Osteocyte (in vitro differentiated cells): ENCODE measurements at regions not wholly inside any gene's neighbourhood (a gene's known extent, or its start where the extent isn't known, plus 50 kb on each side); places are given as distances from the start of the nearest gene placed in this dataset.

Experiments
- DNase-seq: peaks from one replicate; pipeline ENCODE4 v3.0.0; 2021; ENCODE audit warnings: mixed read lengths; ENCODE audit not compliant: unreplicated experiment; ENCODE audit errors: extremely low spot score
- H3K27ac Mint-ChIP-seq: one replicate; pipeline ENCODE4 v1.8.0; 2021; ENCODE audit warnings: mild to moderate bottlenecking, mixed read lengths; ENCODE audit not compliant: unreplicated experiment
- H3K27me3 Mint-ChIP-seq: one replicate; pipeline ENCODE4 v1.8.0; 2021; ENCODE audit warnings: mixed read lengths; ENCODE audit not compliant: unreplicated experiment
- H3K36me3 Mint-ChIP-seq: one replicate; pipeline ENCODE4 v1.8.0; 2021; ENCODE audit warnings: mixed read lengths; ENCODE audit not compliant: unreplicated experiment
- H3K4me1 Mint-ChIP-seq: one replicate; pipeline ENCODE4 v1.8.0; 2021; ENCODE audit warnings: mixed read lengths; ENCODE audit not compliant: unreplicated experiment
- H3K4me3 Mint-ChIP-seq: one replicate; pipeline ENCODE4 v1.8.0; 2021; ENCODE audit warnings: mild to moderate bottlenecking, moderate library complexity, mixed read lengths; ENCODE audit not compliant: unreplicated experiment
- H3K9me3 Mint-ChIP-seq: one replicate; pipeline ENCODE4 v1.8.0; 2021; ENCODE audit warnings: mixed read lengths; ENCODE audit not compliant: unreplicated experiment
- TF ChIP-seq, protein P1 (sequence below): fragments of 200-600 bp; sonication (generic); IDR thresholded peaks from 2 replicates; pipeline ENCODE4 v1.5.0; 2021; ENCODE audit warnings: antibody characterized with exemption, mild to moderate bottlenecking, moderate library complexity

DNA sequence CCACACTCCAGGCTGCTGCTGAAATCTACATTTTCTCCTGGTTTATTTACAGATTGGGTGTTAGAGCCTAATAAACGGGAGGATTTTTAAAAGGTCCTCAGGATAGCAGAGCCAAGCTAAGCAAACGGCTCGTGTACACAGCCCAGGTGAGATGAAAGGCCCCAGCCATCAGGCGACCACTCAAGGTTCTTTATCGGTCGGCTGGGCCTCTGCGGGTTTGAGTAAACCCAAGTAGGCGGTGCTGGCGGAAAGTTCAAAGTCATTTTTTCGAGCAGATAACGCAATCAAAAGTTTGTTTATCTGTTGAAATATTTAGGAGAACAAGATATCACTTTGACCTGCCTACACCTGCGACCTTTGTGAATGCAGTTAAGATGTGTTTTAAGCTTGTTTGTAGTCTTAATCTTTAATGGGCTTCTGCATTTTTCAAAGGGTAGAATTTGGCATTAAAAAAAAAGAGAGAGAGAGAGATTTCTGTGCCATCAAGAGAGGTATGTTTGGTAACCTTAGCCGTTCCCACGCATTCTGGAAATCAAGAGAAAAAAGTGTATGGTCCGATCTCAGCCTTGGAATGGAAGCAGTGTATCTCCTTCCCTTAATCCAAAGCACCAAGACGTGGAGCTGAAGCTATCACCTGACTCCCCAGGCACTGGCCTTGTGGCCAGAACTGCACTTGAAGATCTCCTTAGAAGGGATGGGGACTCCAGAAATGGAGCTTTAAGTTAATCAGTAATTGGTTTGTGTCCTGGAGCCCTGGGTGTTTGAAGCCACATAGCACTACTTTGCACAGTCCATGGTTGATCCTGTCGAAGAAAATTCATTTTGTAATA lies 301.7 kb upstream of the IRX5 start:
- DNase-seq, result no peak
- no peaks in the 10 kb centered on the region for H3K9me3 Mint-ChIP-seq
- H3K4me1 Mint-ChIP-seq, result no peaks in the 10 kb centered on the region
- H3K4me3 Mint-ChIP-seq, result no peak overlapping the region
- no peak overlapping the region for H3K27ac Mint-ChIP-seq
- no peaks in the 10 kb centered on the region for H3K36me3 Mint-ChIP-seq
- no peaks in the 10 kb centered on the region for H3K27me3 Mint-ChIP-seq
- TF ChIP-seq, protein P1, sequence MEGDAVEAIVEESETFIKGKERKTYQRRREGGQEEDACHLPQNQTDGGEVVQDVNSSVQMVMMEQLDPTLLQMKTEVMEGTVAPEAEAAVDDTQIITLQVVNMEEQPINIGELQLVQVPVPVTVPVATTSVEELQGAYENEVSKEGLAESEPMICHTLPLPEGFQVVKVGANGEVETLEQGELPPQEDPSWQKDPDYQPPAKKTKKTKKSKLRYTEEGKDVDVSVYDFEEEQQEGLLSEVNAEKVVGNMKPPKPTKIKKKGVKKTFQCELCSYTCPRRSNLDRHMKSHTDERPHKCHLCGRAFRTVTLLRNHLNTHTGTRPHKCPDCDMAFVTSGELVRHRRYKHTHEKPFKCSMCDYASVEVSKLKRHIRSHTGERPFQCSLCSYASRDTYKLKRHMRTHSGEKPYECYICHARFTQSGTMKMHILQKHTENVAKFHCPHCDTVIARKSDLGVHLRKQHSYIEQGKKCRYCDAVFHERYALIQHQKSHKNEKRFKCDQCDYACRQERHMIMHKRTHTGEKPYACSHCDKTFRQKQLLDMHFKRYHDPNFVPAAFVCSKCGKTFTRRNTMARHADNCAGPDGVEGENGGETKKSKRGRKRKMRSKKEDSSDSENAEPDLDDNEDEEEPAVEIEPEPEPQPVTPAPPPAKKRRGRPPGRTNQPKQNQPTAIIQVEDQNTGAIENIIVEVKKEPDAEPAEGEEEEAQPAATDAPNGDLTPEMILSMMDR, result no peak

GRCh38 chr16:54627616-54628015 lies 303.0 kb upstream of the IRX5 start:
- Mint-ChIP-seq H3K4me3 (no peak overlapping the region), H3K27me3 (no peaks in the 10 kb centered on the region), H3K4me1 (no peaks in the 10 kb centered on the region), H3K9me3 (no peaks in the 10 kb centered on the region), H3K36me3 (no peaks in the 10 kb centered on the region), H3K27ac (no peak overlapping the region)
- TF ChIP-seq, protein P1, result no peak
- DNase-seq, result no peak

- no peaks in the 10 kb centered on the region for H3K36me3 Mint-ChIP-seq
- no peaks in the 10 kb centered on the region for H3K9me3 Mint-ChIP-seq
- no peaks in the 10 kb centered on the region for H3K27me3 Mint-ChIP-seq
- H3K27ac Mint-ChIP-seq, result no peak overlapping the region
- no peak overlapping the region for H3K4me3 Mint-ChIP-seq
- TF ChIP-seq, protein P1, result no peak
- H3K4me1 Mint-ChIP-seq, result no peaks in the 10 kb centered on the region
- no peak for DNase-seq
Measured at GRCh38 chr16:54623636-54624035, 307.0 kb upstream of the IRX5 start.

DNA sequence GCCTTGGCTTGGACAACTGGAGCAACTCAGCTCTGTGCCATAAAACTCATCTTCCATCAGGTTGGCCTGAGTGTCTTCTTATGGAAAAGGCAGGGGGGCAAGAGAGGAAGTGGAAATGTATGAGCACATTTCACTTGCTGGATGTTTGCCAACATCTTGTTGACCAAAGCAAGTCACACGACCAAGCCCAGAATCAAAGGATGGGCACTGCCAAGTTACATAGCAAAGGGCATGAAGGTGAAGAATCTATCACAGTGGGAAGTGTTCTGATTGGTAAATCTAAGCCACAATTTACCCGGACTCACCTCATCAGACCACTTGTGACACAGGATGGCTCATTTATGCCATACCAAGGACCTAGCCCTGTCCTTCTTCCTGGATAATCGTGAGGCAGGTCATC lies 310.5 kb upstream of the IRX5 start:
- no peaks in the 10 kb centered on the region for H3K4me1 Mint-ChIP-seq
- H3K27me3 Mint-ChIP-seq, result no peaks in the 10 kb centered on the region
- TF ChIP-seq, protein P1, result no peak
- no peaks in the 10 kb centered on the region for H3K36me3 Mint-ChIP-seq
- H3K4me3 Mint-ChIP-seq, result no peak overlapping the region
- H3K9me3 Mint-ChIP-seq, result no peaks in the 10 kb centered on the region
- no peak overlapping the region for H3K27ac Mint-ChIP-seq
- DNase-seq, result no peak

DNA sequence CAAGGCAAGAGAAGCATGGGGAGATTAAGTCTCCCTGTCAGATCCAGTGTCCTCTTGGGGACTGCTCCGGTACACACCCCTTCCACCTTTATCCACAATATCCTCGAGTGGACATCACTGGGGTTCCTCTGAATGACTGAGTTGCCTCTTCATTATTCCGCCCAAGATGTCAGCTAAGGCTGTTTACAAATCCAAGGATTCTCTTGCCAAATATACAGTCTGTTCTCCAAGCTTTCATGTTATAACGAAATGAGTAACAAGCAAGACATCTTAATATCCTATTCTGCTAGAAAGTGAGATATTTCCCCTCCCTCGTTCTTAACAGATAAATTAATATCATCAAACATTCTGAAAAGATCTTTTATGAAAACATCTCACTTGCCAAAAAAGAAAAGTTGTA lies 314.1 kb upstream of the IRX5 start:
- Mint-ChIP-seq H3K27ac (no peak overlapping the region), H3K9me3 (no peaks in the 10 kb centered on the region), H3K36me3 (no peaks in the 10 kb centered on the region), H3K4me1 (no peaks in the 10 kb centered on the region), H3K4me3 (no peak overlapping the region), H3K27me3 (no peaks in the 10 kb centered on the region)
- TF ChIP-seq, protein P1, result no peak
- DNase-seq, result no peak
